ENCODE measurements at regions not wholly inside any gene's neighbourhood (a gene's known extent, or its start where the extent isn't known, plus 50 kb on each side); places are given as distances from the start of the nearest gene placed in this dataset.

DNA sequence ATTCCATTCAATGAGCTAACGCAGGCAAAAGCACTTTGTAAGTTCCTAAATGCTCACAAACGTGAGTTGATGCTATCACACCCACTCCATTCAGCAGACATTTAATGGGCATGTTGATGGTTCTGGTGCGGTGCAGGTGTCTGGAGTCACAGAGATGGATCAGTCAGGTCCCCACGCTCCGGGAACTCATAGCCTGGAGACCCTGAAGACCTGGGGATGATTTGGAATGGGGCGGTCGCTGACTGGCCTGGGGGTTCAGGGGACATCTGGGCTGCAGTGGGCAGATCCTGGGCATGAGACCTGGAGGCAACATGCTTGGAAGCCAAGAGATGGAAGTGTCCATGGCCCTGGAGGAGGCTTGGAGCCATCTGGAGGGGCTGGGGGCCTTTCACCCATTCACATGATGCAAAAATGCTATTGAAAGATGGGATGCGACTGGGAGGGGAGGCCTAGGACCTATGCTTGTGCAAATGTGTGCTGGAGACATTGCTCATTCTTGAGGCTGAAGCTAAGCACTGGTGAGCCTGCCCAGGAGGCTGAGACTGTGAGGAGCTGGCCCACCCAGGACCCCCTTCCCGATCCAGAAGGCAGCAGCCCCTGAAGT, 522.6 kb downstream of the GLRX3 start:
- ATAC-seq = no peak
- intact Hi-C loops (cut with DNase I) = no loop called here
- 72 to 81% methylated on average over 9 of the region's 9 CpGs for WGBS, 2 donors

DNA sequence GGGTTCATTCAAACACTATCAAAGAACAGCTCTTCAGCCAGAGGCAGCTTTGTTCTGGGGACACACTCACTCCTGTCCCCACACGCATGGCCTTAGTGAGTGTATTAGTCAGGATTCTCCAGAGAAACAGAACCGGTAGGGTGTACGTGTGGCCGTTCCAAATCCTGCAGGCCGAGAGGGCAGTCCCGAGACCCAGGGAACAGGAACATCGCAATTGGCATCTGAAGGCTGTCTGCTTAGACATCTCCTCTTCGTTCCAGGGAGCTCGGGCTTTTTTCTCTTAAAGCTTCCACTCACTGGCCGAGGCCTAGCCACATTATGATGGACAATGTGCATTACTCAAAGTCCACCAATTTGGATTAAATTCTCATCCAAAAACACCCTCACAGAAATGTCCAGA, 523.3 kb downstream of the GLRX3 start:
- intact Hi-C loops (cut with DNase I) = no loop called here
- no peaks in the 10 kb centered on the region for H3K36me3 ChIP-seq
- 82 to 85% methylated on average over 10 of the region's 10 CpGs for WGBS, 2 donors
- H3K27ac ChIP-seq = no peak overlapping the region
- TF ChIP-seq, protein P1, sequence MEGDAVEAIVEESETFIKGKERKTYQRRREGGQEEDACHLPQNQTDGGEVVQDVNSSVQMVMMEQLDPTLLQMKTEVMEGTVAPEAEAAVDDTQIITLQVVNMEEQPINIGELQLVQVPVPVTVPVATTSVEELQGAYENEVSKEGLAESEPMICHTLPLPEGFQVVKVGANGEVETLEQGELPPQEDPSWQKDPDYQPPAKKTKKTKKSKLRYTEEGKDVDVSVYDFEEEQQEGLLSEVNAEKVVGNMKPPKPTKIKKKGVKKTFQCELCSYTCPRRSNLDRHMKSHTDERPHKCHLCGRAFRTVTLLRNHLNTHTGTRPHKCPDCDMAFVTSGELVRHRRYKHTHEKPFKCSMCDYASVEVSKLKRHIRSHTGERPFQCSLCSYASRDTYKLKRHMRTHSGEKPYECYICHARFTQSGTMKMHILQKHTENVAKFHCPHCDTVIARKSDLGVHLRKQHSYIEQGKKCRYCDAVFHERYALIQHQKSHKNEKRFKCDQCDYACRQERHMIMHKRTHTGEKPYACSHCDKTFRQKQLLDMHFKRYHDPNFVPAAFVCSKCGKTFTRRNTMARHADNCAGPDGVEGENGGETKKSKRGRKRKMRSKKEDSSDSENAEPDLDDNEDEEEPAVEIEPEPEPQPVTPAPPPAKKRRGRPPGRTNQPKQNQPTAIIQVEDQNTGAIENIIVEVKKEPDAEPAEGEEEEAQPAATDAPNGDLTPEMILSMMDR (IDR thresholded peaks at IDR 0.05) = no peak
- no peak overlapping the region for H3K4me3 ChIP-seq
- H3K9me3 ChIP-seq = no peaks in the 10 kb centered on the region
- ATAC-seq (no peak), DNase-seq (no peak)
- H3K4me1 ChIP-seq = no peaks in the 10 kb centered on the region
- peaks cover 0 to 10% (median 0%) of the 10 kb centered on the region in 7 donors for H3K27me3 ChIP-seq

More for the DNA sequence above, 522.6 kb downstream of the GLRX3 start:
- no peaks in the 10 kb centered on the region for H3K36me3 ChIP-seq
- H3K9me3 ChIP-seq = no peaks in the 10 kb centered on the region
- H3K4me1 ChIP-seq = no peaks in the 10 kb centered on the region
- H3K27me3 ChIP-seq = peaks cover 0 to 10% (median 0%) of the 10 kb centered on the region in 7 donors
- H3K27ac ChIP-seq = no peak overlapping the region
- no peak overlapping the region for H3K4me3 ChIP-seq
- no peak for DNase-seq
- TF ChIP-seq, protein P1 (IDR thresholded peaks at IDR 0.05) = no peak

DNA sequence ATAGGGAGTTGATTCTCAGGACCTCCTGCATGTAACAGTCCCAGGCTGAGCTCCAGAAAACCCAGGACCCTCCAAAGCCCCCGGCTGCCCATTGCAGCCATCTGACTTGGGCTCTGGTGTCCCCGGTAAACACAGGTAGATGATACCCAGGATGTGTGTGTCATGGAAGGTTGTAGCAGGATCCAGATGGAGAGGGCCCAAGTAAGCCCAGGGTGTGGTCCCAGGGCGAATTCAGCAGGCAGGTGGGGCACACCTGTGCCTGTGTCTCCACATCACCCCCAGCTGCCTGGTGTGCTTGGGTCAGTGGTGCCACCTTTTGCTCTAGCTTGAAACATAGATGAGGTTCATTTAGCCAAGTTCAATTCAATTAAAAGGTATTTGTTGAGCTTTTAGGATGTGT, 524.1 kb downstream of the GLRX3 start:
- Histone ChIP-seq H3K4me3 (no peak overlapping the region), H3K36me3 (no peaks in the 10 kb centered on the region), H3K27me3 (peaks cover 0 to 10% (median 0%) of the 10 kb centered on the region in 7 donors), H3K9me3 (no peaks in the 10 kb centered on the region), H3K27ac (no peak overlapping the region), H3K4me1 (no peaks in the 10 kb centered on the region)
- intact Hi-C loops (cut with DNase I) = no loop called here
- TF ChIP-seq, protein P1 (IDR thresholded peaks at IDR 0.05) = no peak
- no peak for DNase-seq
- WGBS, 2 donors = 63 to 75% methylated on average over 3 of the region's 3 CpGs
- no peak for ATAC-seq

DNA sequence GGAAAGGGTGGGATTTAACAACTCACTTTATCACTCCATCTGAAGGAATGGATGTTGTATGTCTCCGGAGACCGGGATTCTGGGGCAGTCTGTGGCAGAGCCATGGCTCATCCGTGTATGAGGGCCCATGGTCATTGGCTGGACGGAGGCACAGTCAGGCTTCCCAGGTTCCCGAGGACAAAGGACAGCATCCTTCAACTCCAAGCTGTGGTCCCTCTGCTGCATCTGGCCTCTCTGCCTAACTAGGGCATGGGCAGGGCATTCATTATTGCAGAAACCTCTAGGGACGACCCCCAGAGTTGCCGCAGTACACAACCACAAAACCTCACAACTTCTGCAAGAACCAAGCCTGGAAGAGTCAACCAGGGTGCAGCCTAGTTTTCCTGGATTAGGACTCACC, 525.2 kb downstream of the GLRX3 start:
- Histone ChIP-seq H3K27ac (no peak overlapping the region), H3K27me3 (peaks cover 0 to 14% (median 0%) of the 10 kb centered on the region in 7 donors), H3K9me3 (no peaks in the 10 kb centered on the region), H3K36me3 (no peaks in the 10 kb centered on the region), H3K4me3 (no peak overlapping the region), H3K4me1 (no peaks in the 10 kb centered on the region)
- no peak for DNase-seq
- intact Hi-C loops (cut with DNase I) = no loop called here
- TF ChIP-seq, protein P1 (IDR thresholded peaks at IDR 0.05) = no peak
- WGBS, 2 donors = 75 to 82% methylated on average over 7 of the region's 7 CpGs
- no peak for ATAC-seq
